ENCODE measurements at regions not wholly inside any gene's neighbourhood (a gene's known extent, or its start where the extent isn't known, plus 50 kb on each side); places are given as distances from the start of the nearest gene placed in this dataset.
"Not testable (repeated sequence)": the region's sequence is repeated elsewhere in the genome, so short reads cannot be mapped to it uniquely, and the experiment has no call there.

- no peak for DNase-seq (ENCODE audit: low read depth)
Measured at GRCh38 chr3:110397115-110397514, 674.5 kb upstream of the NECTIN3 start.

DNA sequence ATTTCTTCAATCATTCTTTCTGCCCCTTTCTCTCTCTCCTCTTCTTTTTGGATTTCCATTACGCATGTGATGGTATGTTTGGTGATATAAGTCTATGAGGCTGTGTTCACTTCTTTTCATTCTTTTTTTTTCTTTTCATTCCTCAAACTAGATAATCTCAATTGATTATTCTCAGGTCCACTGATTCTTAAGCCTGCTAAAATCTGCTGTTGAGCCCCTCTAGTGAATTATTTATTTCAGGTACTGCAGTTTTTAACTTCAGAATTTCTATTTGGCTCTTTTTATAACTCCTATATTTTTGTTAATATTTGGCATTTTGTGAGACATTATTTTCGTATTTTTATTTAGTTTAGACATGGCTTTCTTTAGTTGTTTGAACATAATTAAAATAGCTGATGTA, 671.3 kb upstream of the NECTIN3 start:
- no peak for DNase-seq (ENCODE audit: low read depth)

- no peak for DNase-seq (ENCODE audit: low read depth)
Measured at GRCh38 chr3:110405830-110406585, 665.6 kb upstream of the NECTIN3 start.

- DNase-seq (ENCODE audit: low read depth): no peak
Measured at GRCh38 chr3:110413266-110413665, 658.4 kb upstream of the NECTIN3 start.

DNA sequence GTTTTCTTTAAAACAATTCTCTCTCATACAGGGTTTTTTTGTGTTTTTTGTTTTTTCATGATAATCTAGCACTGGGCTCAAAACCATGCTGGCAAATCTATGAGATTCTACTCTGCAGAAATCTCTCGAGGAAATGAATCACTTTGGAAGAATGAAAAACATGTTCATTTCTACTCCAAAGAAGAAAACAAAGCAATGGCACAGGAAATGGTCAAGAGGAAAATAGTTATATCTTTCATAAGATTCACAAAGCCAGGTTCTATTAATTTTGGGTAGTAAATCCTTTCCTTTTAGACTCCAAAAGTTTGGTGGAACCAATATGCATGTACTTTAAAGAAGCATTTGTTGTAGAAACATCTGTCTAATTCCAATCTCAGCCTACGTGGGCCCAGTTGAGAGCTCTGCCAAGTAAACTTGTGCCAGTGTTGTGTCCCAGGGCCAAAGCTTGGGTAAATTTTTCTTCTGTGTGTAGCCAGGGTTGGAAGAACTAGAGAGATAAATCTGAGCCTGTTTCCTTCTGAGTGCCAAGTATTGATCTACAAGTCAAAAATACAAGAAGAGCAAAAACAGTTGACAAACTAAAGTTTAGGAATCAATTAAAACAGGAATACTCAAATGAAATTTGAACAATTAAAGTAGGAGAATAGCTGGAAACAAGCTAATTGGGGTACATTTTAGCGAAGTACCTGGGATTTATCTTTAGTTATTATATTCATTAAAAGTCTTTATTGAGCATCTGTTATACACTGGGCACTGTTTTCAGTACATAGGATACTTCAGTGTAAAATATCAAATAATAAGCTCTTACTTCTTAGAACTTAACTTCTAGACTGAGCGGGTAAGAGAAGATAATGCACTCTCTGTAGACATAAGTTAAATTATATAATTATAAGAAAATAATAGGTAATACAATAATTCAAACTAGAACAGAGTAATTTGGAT, 657.5 kb upstream of the NECTIN3 start:
- DNase-seq (ENCODE audit: low read depth): peak; percentile 67

GRCh38 chr3:110414855-110415254, 656.8 kb upstream of the NECTIN3 start:
- no peak for DNase-seq (ENCODE audit: low read depth)

GRCh38 chr3:110419096-110419495, 652.5 kb upstream of the NECTIN3 start:
- no peak for DNase-seq (ENCODE audit: low read depth)

GRCh38 chr3:110419601-110420000, 652.0 kb upstream of the NECTIN3 start:
- DNase-seq (ENCODE audit: low read depth): no peak

- peak; percentile 68 for DNase-seq (ENCODE audit: low read depth)
Measured at GRCh38 chr3:110420158-110420641, 651.4 kb upstream of the NECTIN3 start.

DNA sequence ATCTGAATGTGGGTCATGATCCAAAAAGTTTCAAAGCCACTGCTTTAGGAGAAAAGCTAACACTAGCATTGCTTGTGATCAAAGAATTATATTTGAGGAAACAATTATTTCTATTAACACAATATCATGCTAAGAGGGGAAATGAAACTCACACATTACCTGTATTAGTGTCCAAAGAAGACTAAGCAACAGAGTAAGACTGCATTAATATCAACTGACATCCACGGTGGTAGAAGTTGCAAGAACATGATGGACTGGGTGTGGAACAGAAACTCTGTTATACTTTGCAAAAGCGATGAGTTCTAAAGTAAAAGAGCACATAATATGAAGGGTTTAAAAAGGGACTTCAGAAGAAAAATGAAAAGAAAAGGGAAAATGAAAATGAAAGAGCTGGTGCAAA, 648.3 kb upstream of the NECTIN3 start:
- no peak for DNase-seq (ENCODE audit: low read depth)

GRCh38 chr3:110430146-110430545, 641.5 kb upstream of the NECTIN3 start:
- no peak for DNase-seq (ENCODE audit: low read depth)

DNA sequence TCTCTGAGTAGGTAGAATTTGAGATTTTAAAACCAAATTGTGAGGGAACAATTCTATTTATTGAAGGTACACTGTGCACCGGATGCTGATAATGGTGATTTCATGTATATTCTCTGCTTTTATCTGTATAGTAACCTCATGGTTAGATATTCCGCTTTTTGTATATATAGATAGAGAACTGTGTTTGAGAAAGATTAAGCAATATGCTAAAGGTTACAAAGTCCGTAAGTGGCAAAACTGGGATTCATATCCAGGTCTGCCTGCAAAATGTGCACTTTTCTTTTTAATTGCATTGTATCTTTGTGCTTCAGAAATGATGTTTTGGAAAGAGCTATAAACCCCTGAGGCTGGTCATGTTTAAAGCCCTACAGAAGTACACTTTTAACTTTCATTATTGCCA, 635.4 kb upstream of the NECTIN3 start:
- no peak for DNase-seq (ENCODE audit: low read depth)

GRCh38 chr3:110440066-110440653, 631.5 kb upstream of the NECTIN3 start:
- not testable (repeated sequence) for DNase-seq (ENCODE audit: low read depth)

- no peak for DNase-seq (ENCODE audit: low read depth)
Measured at GRCh38 chr3:110454066-110454465, 617.5 kb upstream of the NECTIN3 start.

- DNase-seq (ENCODE audit: low read depth): no peak
Measured at GRCh38 chr3:110456001-110456400, 615.6 kb upstream of the NECTIN3 start.

DNA sequence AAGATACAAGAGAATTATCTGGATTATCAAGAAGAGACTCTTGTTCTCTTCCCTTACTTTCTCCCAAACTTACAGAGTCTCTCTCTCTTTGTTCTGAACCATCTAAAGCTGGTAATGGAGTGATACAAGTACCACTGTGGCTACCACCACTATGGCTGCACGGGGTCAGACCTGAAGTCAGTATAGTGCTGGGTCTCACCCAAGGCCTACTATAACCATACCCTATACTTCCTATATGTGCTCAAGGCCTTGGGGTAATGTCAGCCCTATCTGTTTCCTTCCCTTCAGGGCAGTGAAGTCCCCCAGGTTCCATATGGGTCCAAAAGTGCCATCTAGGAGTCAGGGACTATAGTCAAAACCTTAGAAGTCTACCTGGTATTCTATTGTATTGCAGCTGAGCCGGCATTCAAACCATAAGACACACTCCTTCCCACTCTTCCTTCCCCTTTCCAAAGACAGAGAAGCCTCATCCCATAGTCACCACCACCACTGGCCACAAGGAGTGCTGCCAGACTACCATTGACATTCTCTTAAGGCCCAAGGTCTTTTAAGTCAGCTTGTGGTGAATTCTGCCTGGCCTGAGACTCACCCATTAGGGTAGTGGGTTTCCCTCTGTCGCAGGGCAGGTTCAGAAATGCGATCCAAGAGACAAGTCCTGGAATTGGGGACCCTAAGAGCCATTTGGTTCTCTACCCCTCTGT, 615.0 kb upstream of the NECTIN3 start:
- no peak for DNase-seq (ENCODE audit: low read depth)

DNA sequence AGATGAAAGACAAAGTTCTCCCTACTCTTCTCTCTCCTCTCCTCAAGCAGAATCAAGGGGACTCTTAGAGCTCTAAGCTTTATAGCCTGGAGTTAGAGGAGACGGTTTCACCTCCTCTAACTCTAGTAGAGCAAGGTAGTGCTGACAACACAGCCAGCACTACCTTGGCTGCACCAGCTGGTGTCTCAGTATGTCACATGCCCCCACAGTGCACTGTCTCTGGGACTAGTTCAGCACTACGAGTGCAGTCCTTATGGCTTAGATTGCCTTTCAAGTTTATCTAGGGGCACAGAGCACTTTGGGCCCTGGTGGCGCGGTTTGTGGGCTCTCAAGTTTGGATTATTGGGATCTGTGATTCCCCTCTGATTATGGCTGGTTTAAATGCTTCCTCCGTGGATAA, 614.1 kb upstream of the NECTIN3 start:
- DNase-seq (ENCODE audit: low read depth): no peak

DNA sequence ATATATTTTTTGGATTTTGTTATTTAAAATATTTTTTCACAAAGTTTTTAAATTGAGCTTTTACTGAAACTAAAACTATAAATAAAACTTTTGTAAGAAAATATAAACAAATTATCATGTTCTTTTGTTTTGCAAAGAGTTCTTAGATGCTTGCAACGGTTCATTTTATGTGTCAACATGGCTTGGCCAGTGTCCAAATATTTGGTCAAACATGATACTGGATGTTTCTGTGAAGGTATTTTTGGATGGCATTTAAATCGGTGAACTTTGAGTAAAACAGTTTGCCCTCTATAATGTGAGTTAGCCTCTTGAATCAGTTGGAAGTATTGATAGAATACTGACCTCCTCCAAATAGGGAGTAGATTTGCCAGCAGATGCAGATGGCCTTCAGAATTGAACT, 612.6 kb upstream of the NECTIN3 start:
- DNase-seq (ENCODE audit: low read depth): no peak

DNA sequence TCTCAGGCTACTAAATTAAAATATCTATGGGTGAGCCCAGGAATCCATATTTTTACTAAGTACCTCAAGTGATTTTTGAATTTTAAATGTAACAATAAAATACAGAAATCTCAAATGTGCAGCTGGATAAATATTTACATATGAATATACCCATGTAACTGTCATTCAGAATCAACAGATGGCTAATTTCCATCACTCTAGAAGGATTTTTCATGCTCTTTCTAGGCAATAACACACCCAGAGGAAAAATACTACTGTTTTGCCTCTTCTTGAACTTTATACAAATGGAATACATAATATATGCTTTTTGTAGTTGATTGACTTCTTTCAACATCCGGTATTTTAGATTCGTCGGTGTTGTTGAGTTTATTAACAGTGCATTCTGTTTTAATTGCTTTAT, 601.3 kb upstream of the NECTIN3 start:
- no peak for DNase-seq (ENCODE audit: low read depth)

DNA sequence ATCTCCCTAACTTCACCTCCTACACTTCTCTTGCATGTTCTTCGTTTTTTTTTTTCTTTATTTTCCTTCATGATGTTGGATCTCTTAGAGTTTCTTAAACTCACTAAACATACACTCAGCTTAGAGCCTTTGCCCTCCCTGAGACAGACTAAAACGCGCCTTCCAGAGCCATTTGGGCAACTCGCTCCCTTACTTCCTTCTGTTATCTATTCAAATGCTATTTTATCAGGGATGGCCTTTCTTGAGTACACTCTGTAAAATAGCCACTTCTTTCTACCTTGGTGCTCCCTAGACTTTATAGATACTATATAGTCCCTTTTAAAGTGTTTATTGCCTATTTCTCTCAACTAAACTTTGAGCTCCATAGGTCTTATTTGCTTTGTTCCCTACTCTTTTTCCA, 598.2 kb upstream of the NECTIN3 start:
- DNase-seq (ENCODE audit: low read depth): no peak

DNA sequence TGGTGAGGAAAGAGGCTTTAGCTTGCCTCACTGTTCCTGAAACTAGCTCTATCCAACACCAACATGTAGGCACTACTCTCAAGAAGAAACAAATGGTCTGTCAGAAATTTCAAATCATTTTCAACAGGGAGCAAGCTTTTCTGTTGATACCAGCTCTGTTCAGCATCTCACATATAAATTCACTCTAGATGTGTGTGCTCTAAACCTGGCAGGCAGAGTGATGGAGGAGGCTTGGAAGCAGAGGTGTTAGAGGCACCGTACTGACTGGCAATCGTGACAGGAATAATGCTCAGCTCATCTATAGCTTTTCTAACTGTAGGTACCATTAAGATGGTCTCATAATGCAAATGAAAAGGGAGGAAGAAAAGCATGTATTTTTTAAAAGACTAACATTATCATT, 597.2 kb upstream of the NECTIN3 start:
- no peak for DNase-seq (ENCODE audit: low read depth)
